ENCODE measurements at regions not wholly inside any gene's neighbourhood (a gene's known extent, or its start where the extent isn't known, plus 50 kb on each side); places are given as distances from the start of the nearest gene placed in this dataset.

GRCh38 chr9:75385236-75385635 lies 296.9 kb downstream of the OSTF1 start:
- no peak overlapping the region for H3K4me3 ChIP-seq (ENCODE audit: low read depth, low read length)
- TF ChIP-seq, protein P1, sequence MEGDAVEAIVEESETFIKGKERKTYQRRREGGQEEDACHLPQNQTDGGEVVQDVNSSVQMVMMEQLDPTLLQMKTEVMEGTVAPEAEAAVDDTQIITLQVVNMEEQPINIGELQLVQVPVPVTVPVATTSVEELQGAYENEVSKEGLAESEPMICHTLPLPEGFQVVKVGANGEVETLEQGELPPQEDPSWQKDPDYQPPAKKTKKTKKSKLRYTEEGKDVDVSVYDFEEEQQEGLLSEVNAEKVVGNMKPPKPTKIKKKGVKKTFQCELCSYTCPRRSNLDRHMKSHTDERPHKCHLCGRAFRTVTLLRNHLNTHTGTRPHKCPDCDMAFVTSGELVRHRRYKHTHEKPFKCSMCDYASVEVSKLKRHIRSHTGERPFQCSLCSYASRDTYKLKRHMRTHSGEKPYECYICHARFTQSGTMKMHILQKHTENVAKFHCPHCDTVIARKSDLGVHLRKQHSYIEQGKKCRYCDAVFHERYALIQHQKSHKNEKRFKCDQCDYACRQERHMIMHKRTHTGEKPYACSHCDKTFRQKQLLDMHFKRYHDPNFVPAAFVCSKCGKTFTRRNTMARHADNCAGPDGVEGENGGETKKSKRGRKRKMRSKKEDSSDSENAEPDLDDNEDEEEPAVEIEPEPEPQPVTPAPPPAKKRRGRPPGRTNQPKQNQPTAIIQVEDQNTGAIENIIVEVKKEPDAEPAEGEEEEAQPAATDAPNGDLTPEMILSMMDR (IDR thresholded peaks at IDR 0.05; ENCODE audit: low read depth, low read length), result no peak

GRCh38 chr9:75389101-75389500 lies 300.8 kb downstream of the OSTF1 start:
- TF ChIP-seq, protein P1 (IDR thresholded peaks at IDR 0.05; ENCODE audit: low read depth, low read length), result no peak
- no peak overlapping the region for H3K4me3 ChIP-seq (ENCODE audit: low read depth, low read length)

- TF ChIP-seq, protein P1 (IDR thresholded peaks at IDR 0.05; ENCODE audit: low read depth, low read length), result no peak
- no peak overlapping the region for H3K4me3 ChIP-seq (ENCODE audit: low read depth, low read length)
These were observed 302.6 kb downstream of the OSTF1 start for GRCh38 chr9:75390951-75391350.

DNA sequence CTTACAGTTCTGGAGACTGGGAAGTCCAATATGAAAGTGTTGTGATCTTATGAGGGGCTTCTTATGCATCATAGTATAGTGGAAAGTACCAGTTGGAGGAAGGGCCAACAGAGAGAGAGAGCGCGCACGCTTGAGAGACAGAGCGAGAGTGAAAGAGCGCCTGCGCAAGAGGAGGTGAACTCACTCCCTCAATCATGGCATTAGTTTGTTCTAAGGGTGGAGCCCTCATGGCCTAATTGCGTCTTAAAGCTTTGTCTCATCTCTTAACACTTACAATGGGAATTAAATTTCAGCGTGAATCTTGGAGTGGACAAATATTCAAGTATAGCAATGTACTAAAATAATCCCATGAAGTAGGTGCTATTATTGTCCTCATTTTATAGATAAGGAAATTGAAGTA lies 303.2 kb downstream of the OSTF1 start:
- no peak overlapping the region for H3K4me3 ChIP-seq (ENCODE audit: low read depth, low read length)
- TF ChIP-seq, protein P1 (IDR thresholded peaks at IDR 0.05; ENCODE audit: low read depth, low read length), result no peak

DNA sequence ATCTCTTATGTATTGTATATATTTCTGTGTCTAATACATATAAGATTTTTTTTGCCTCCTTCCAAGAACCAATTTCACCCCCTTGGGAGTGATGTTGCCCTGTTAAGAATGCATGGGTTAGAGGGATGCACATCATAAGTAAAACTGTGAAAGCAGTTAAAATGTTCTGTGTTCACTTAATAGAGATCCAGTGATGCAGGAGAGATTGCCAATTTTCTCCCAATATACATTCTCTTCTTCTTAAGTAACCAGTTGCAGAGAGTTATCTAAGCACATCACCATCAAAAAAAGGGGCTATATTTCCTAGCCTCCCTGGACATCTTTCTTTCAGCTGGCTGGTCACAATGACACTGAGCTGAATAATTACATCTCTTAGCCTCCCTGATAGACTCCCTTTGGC lies 307.0 kb downstream of the OSTF1 start:
- TF ChIP-seq, protein P1 (IDR thresholded peaks at IDR 0.05; ENCODE audit: low read depth, low read length), result no peak
- H3K4me3 ChIP-seq (ENCODE audit: low read depth, low read length), result no peak overlapping the region

DNA sequence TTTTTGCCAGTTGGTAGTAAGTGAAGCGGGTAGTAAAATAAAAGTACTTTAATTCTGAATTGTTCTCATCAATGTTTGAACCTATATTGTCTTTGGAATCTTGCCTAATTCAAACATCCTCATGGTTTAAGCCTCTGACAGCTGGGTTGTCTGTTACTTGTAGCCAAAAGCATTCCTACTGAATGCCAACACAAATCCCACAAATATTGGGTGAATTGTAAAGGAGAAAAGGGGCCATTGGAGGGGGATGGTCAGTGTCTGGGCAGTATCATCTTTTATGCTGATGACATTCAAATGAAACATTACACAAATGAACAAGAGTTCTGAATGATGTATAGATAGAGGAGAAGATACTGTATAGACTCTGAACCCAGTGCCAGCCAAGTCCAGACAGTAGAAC lies 309.5 kb downstream of the OSTF1 start:
- H3K4me3 ChIP-seq (ENCODE audit: low read depth, low read length), result no peak overlapping the region
- TF ChIP-seq, protein P1 (IDR thresholded peaks at IDR 0.05; ENCODE audit: low read depth, low read length), result no peak

DNA sequence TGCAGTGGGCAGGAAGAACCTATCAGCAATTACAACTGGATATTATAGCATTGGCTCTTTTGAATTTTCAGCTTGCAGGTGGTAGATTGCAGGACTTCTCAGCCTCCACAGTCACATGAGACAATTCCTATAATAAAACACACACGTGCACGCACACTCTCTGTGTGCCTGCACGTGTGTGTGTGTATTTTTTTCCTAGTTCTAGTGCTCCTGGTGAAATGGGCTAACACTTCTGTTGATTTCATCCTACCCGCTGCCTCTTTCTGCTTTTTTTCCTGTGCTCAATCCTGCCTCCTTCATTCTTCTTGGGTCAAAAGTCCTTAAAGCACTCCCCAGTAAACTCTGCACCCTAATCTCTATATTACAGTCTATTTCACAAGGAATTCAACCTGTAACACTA lies 320.1 kb downstream of the OSTF1 start:
- H3K4me3 ChIP-seq (ENCODE audit: low read depth, low read length), result no peak overlapping the region
- TF ChIP-seq, protein P1 (IDR thresholded peaks at IDR 0.05; ENCODE audit: low read depth, low read length), result no peak

All from WI38 (cell line).